Esophagus muscularis mucosa (tissue), 4 donors: ENCODE measurements at regions not wholly inside any gene's neighbourhood (a gene's known extent, or its start where the extent isn't known, plus 50 kb on each side); places are given as distances from the start of the nearest gene placed in this dataset.
"Not testable (repeated sequence)": the region's sequence is repeated elsewhere in the genome, so short reads cannot be mapped to it uniquely, and the experiment has no call there.

Experiments
- CTCF ChIP-seq, 3 experiments: fragments of 200-600 bp in 2 of 3; fragments of 450-650 bp in 1 of 3; sonication (generic) in 2 of 3; IDR thresholded peaks; one replicate each; pipeline ENCODE4 v1.5.1; 2017 to 2019; ENCODE audit warnings: antibody characterized with exemption in 3 of 3, mild to moderate bottlenecking in 2 of 3, moderate library complexity in 1 of 3
- EP300 ChIP-seq: sonication (generic); formaldehyde crosslinking; IDR thresholded peaks from one replicate; pipeline ENCODE4 v1.6.1; 2017; ENCODE audit warnings: antibody characterized with exemption
- POLR2A ChIP-seq: fragments of 450-650 bp; IDR thresholded peaks from one replicate; pipeline ENCODE4 v1.6.1; 2017; ENCODE audit warnings: antibody characterized with exemption, moderate library complexity, mild to moderate bottlenecking, low read depth
- POLR2AphosphoS5 ChIP-seq, 2 donors: sonication (generic); formaldehyde crosslinking; IDR thresholded peaks; one replicate each; pipeline ENCODE4 v1.6.1; 2017; ENCODE audit warnings: antibody characterized with exemption in 2 of 2

- not testable (repeated sequence) for TF ChIP-seq POLR2AphosphoS5 (IDR thresholded peaks at IDR 0.05); CTCF (IDR thresholded peaks at IDR 0.05); POLR2A; EP300
These were observed 89.8 kb downstream of the KCNJ18 start for GRCh38 chr17:21782107-21782506.
